Smooth muscle cell of the brain vasculature (primary cell): ENCODE measurements at regions not wholly inside any gene's neighbourhood (a gene's known extent, or its start where the extent isn't known, plus 50 kb on each side); places are given as distances from the start of the nearest gene placed in this dataset.

ENCODE experiments used
- DNase-seq: peaks from one replicate; pipeline ENCODE4 v3.0.0-alpha.2; 2012; ENCODE audit warnings: low read depth, low spot score

GRCh38 chr14:29037411-29037810 is 270.8 kb downstream of the FOXG1 start:
- no peak for DNase-seq

- no peak for DNase-seq
These were observed 272.6 kb downstream of the FOXG1 start for GRCh38 chr14:29039171-29039570.

- no peak for DNase-seq
These were observed 276.0 kb downstream of the FOXG1 start for GRCh38 chr14:29042551-29042950.

- DNase-seq: no peak
These were observed 277.1 kb downstream of the FOXG1 start for GRCh38 chr14:29043737-29044136.

- no peak for DNase-seq
These were observed 278.6 kb downstream of the FOXG1 start for GRCh38 chr14:29045237-29045636.

- no peak for DNase-seq
These were observed 287.5 kb downstream of the FOXG1 start for GRCh38 chr14:29054119-29054518.

GRCh38 chr14:29056041-29056566 is 289.5 kb downstream of the FOXG1 start:
- DNase-seq: no peak

- no peak for DNase-seq
These were observed 295.1 kb downstream of the FOXG1 start for GRCh38 chr14:29061702-29062101.

- DNase-seq: no peak
These were observed 295.9 kb downstream of the FOXG1 start for GRCh38 chr14:29062466-29062865.

- DNase-seq: no peak
These were observed 296.4 kb downstream of the FOXG1 start for GRCh38 chr14:29062976-29063375.

GRCh38 chr14:29064305-29064900 is 297.8 kb downstream of the FOXG1 start:
- DNase-seq: no peak

- DNase-seq: no peak
These were observed 302.6 kb downstream of the FOXG1 start for GRCh38 chr14:29069228-29069627.

GRCh38 chr14:29075761-29076160 is 309.2 kb downstream of the FOXG1 start:
- DNase-seq: no peak

- no peak for DNase-seq
These were observed 311.3 kb downstream of the FOXG1 start for GRCh38 chr14:29077916-29078315.

GRCh38 chr14:29078810-29079522 is 312.4 kb downstream of the FOXG1 start:
- no peak for DNase-seq

- no peak for DNase-seq
These were observed 319.0 kb downstream of the FOXG1 start for GRCh38 chr14:29085546-29085945.

GRCh38 chr14:29089849-29090248 is 323.3 kb downstream of the FOXG1 start:
- DNase-seq: no peak

- DNase-seq: no peak
These were observed 325.5 kb downstream of the FOXG1 start for GRCh38 chr14:29092121-29092520.

- DNase-seq: no peak
These were observed 330.9 kb downstream of the FOXG1 start for GRCh38 chr14:29097476-29097875.

GRCh38 chr14:29098656-29099055 is 332.1 kb downstream of the FOXG1 start:
- no peak for DNase-seq

GRCh38 chr14:29102266-29102665 is 335.7 kb downstream of the FOXG1 start:
- no peak for DNase-seq

- no peak for DNase-seq
These were observed 336.4 kb downstream of the FOXG1 start for GRCh38 chr14:29102996-29103395.

- no peak for DNase-seq
These were observed 342.3 kb downstream of the FOXG1 start for GRCh38 chr14:29108908-29109307.
